HEK293 (cell line): ENCODE measurements at regions not wholly inside any gene's neighbourhood (a gene's known extent, or its start where the extent isn't known, plus 50 kb on each side); places are given as distances from the start of the nearest gene placed in this dataset.

Experiments used
- CTCF ChIA-PET: fragments of 350-600 bp; formaldehyde crosslinking; extraction: SDS; loops from one replicate; lab custom pipeline; 2021; ENCODE audit warnings: antibody characterized with exemption; lab: Yijun Ruan, JAX
- POLR2A ChIA-PET: fragments of 300-600 bp; formaldehyde crosslinking; extraction: SDS; loops from one replicate; lab custom pipeline; 2020; ENCODE audit warnings: antibody characterized with exemption, inconsistent platforms; lab: Yijun Ruan, JAX
- H3K27ac ChIP-seq: fragments of 200-500 bp; sonication (Bioruptor generic); 2 replicates; pipeline ENCODE4 v1.5.1; 2014; ENCODE audit warnings: low read depth, low read length, control low read depth, inconsistent platforms; ENCODE audit errors: extremely low read depth
- H3K36me3 ChIP-seq, 2 experiments: fragments of 200-500 bp in 1 of 2; sonication (Bioruptor generic) in 1 of 2; 1 replicate in 1 of 2; 2 replicates in 1 of 2; pipeline ENCODE4 v1.5.1; 2014 to 2017; ENCODE audit warnings: inconsistent platforms in 2 of 2, low read length in 2 of 2; ENCODE audit not compliant: control insufficient read depth in 2 of 2, insufficient read depth in 1 of 2
- H3K4me1 ChIP-seq: fragments of 200-500 bp; sonication (Bioruptor generic); 2 replicates; pipeline ENCODE4 v1.5.1; 2014; ENCODE audit warnings: mild to moderate bottlenecking, low read length, inconsistent platforms; ENCODE audit not compliant: control insufficient read depth, insufficient read depth
- H3K4me3 ChIP-seq: 2 replicates; pipeline ENCODE4 v1.5.1; 2011; ENCODE audit warnings: low read depth, mild to moderate bottlenecking, control low read depth, low read length, moderate library complexity
- H3K9me3 ChIP-seq: fragments of 200-500 bp; sonication (Bioruptor generic); 2 replicates; pipeline ENCODE4 v1.5.1; 2014; ENCODE audit warnings: low read depth, low read length, inconsistent platforms; ENCODE audit not compliant: control insufficient read depth, insufficient read depth
- HIC1 ChIP-seq: fragments of 450-650 bp; formaldehyde crosslinking; IDR thresholded peaks from 2 replicates; pipeline ENCODE4 v1.5.1; 2016; ENCODE audit warnings: missing biosample characterization, missing genetic modification characterization
- KLF8 ChIP-seq: fragments of 450-650 bp; formaldehyde crosslinking; IDR thresholded peaks from 2 replicates; pipeline ENCODE4 v1.5.1; 2016; ENCODE audit warnings: missing biosample characterization, missing genetic modification characterization
- KLF9 ChIP-seq: fragments of 450-650 bp; formaldehyde crosslinking; IDR thresholded peaks from 2 replicates; pipeline ENCODE4 v1.5.1; 2016; ENCODE audit warnings: missing biosample characterization, missing genetic modification characterization, low read depth
- MYNN ChIP-seq: fragments of 450-650 bp; formaldehyde crosslinking; IDR thresholded peaks from 2 replicates; pipeline ENCODE4 v1.5.1; 2016; ENCODE audit warnings: missing biosample characterization, missing genetic modification characterization, borderline replicate concordance
- PRDM1 ChIP-seq: fragments of 450-650 bp; formaldehyde crosslinking; IDR thresholded peaks from 2 replicates; pipeline ENCODE4; 2016; ENCODE audit warnings: missing biosample characterization, missing genetic modification characterization
- SP3 ChIP-seq: fragments of 450-650 bp; formaldehyde crosslinking; IDR thresholded peaks from 2 replicates; pipeline ENCODE4 v1.5.1; 2016; ENCODE audit warnings: missing biosample characterization, missing genetic modification characterization
- YY1 ChIP-seq: fragments of 450-650 bp; formaldehyde crosslinking; IDR thresholded peaks from 2 replicates; pipeline ENCODE4 v1.5.1; 2018; ENCODE audit warnings: missing biosample characterization, missing genetic modification characterization
- YY2 ChIP-seq: fragments of 450-650 bp; formaldehyde crosslinking; IDR thresholded peaks from 2 replicates; pipeline ENCODE4 v1.5.1; 2016; ENCODE audit warnings: missing biosample characterization, missing genetic modification characterization
- ZBTB21 ChIP-seq: fragments of 450-650 bp; formaldehyde crosslinking; IDR thresholded peaks from 2 replicates; pipeline ENCODE4 v1.5.1; 2017; ENCODE audit warnings: missing biosample characterization, missing genetic modification characterization
- ZBTB8A ChIP-seq: fragments of 450-650 bp; formaldehyde crosslinking; IDR thresholded peaks from 2 replicates; pipeline ENCODE4 v1.5.1; 2016; ENCODE audit warnings: missing biosample characterization, missing genetic modification characterization
- ZFP3 ChIP-seq: fragments of 450-650 bp; formaldehyde crosslinking; IDR thresholded peaks from 2 replicates; pipeline ENCODE4 v1.5.1; 2016; ENCODE audit warnings: low read depth, missing biosample characterization, missing genetic modification characterization
- ZNF146 ChIP-seq: fragments of 450-650 bp; formaldehyde crosslinking; IDR thresholded peaks from 2 replicates; pipeline ENCODE4 v1.5.1; 2016; ENCODE audit warnings: missing biosample characterization, missing genetic modification characterization
- ZNF157 ChIP-seq: fragments of 450-650 bp; formaldehyde crosslinking; IDR thresholded peaks from 2 replicates; pipeline ENCODE4 v1.5.1; 2016; ENCODE audit warnings: missing biosample characterization, missing genetic modification characterization
- ZNF174 ChIP-seq: fragments of 450-650 bp; formaldehyde crosslinking; IDR thresholded peaks from 2 replicates; pipeline ENCODE4 v1.5.0; 2017; ENCODE audit warnings: missing biosample characterization, mild to moderate bottlenecking, missing genetic modification characterization
- ZNF214 ChIP-seq: fragments of 450-650 bp; formaldehyde crosslinking; IDR thresholded peaks from 2 replicates; pipeline ENCODE4 v1.5.1; 2017; ENCODE audit warnings: missing biosample characterization, mild to moderate bottlenecking, missing genetic modification characterization, borderline replicate concordance
- ZNF280D ChIP-seq: fragments of 450-650 bp; formaldehyde crosslinking; IDR thresholded peaks from 2 replicates; pipeline ENCODE4 v1.5.1; 2016; ENCODE audit warnings: missing biosample characterization, missing genetic modification characterization
- ZNF292 ChIP-seq: fragments of 450-650 bp; formaldehyde crosslinking; IDR thresholded peaks from 2 replicates; pipeline ENCODE4 v1.5.1; 2016; ENCODE audit warnings: low read depth, missing biosample characterization, missing genetic modification characterization, borderline replicate concordance
- ZNF354C ChIP-seq: fragments of 450-650 bp; formaldehyde crosslinking; IDR thresholded peaks from 2 replicates; pipeline ENCODE4 v1.5.1; 2016; ENCODE audit warnings: missing biosample characterization, missing genetic modification characterization, low read depth, borderline replicate concordance
- ZNF362 ChIP-seq: fragments of 450-650 bp; formaldehyde crosslinking; IDR thresholded peaks from 2 replicates; pipeline ENCODE4 v1.5.1; 2016; ENCODE audit warnings: missing biosample characterization, missing genetic modification characterization
- ZNF37A ChIP-seq: fragments of 450-650 bp; IDR thresholded peaks from 2 replicates; pipeline ENCODE4 v1.5.1; 2018; ENCODE audit warnings: missing biosample characterization, missing genetic modification characterization
- ZNF433 ChIP-seq: fragments of 450-650 bp; formaldehyde crosslinking; IDR thresholded peaks from 2 replicates; pipeline ENCODE4 v1.5.1; 2016; ENCODE audit warnings: missing biosample characterization, missing genetic modification characterization, low read depth
- ZNF610 ChIP-seq: fragments of 450-650 bp; formaldehyde crosslinking; IDR thresholded peaks from 2 replicates; pipeline ENCODE4 v1.5.1; 2016; ENCODE audit warnings: missing biosample characterization, missing genetic modification characterization, borderline replicate concordance
- ZNF623 ChIP-seq: fragments of 450-650 bp; formaldehyde crosslinking; IDR thresholded peaks from 2 replicates; pipeline ENCODE4 v1.5.1; 2016; ENCODE audit warnings: missing biosample characterization, missing genetic modification characterization
- ZNF624 ChIP-seq: fragments of 450-650 bp; formaldehyde crosslinking; IDR thresholded peaks from 2 replicates; pipeline ENCODE4 v1.5.1; 2017; ENCODE audit warnings: missing biosample characterization, missing genetic modification characterization
- ZNF639 ChIP-seq: fragments of 450-650 bp; formaldehyde crosslinking; IDR thresholded peaks from 2 replicates; pipeline ENCODE4 v1.5.1; 2016; ENCODE audit warnings: missing biosample characterization, missing genetic modification characterization
- ZNF830 ChIP-seq: fragments of 450-650 bp; IDR thresholded peaks from 2 replicates; pipeline ENCODE4 v1.5.0; 2018; ENCODE audit warnings: missing biosample characterization, missing genetic modification characterization, low read depth, mild to moderate bottlenecking, moderate library complexity
- ZNF837 ChIP-seq: fragments of 450-650 bp; formaldehyde crosslinking; IDR thresholded peaks from 2 replicates; pipeline ENCODE4 v1.5.1; 2016; ENCODE audit warnings: missing biosample characterization, missing genetic modification characterization
- ZSCAN16 ChIP-seq: fragments of 450-650 bp; formaldehyde crosslinking; IDR thresholded peaks from 2 replicates; pipeline ENCODE4 v1.5.1; 2016; ENCODE audit warnings: missing biosample characterization, missing genetic modification characterization
- ZSCAN23 ChIP-seq: fragments of 450-650 bp; formaldehyde crosslinking; IDR thresholded peaks from 2 replicates; pipeline ENCODE4 v1.5.1; 2016; ENCODE audit warnings: missing biosample characterization, missing genetic modification characterization

- TF ChIP-seq HIC1 (tag by site-specific recombination) = no peak
- TF ChIP-seq ZSCAN23 (tag by site-specific recombination) = no peak
- TF ChIP-seq KLF9 (tag by site-specific recombination) = no peak
- TF ChIP-seq ZNF37A (tag by site-specific recombination) = no peak
- TF ChIP-seq ZNF639 (tag by site-specific recombination) = no peak
- TF ChIP-seq SP3 (tag by site-specific recombination) = no peak
- no peak for TF ChIP-seq ZNF433
- no peak for TF ChIP-seq ZSCAN16 (tag by site-specific recombination)
- TF ChIP-seq ZNF292 = no peak
These were observed 77.6 kb upstream of the SEMA6A start (continued) for GRCh38 chr5:116652196-116652729.

GRCh38 chr5:116651653-116652052, 77.0 kb upstream of the SEMA6A start:
- Histone ChIP-seq H3K9me3 (no peaks in the 10 kb centered on the region), H3K4me3 (no peak overlapping the region), H3K27ac (no peak overlapping the region), H3K36me3 (no peaks in the 10 kb centered on the region), H3K4me1 (no peaks in the 10 kb centered on the region; the same call in 1 of the 2 replicates)
- POLR2A ChIA-PET = interaction anchor here (0.6 to 0.7 kb wide), 2 partner anchors 20 to 77 kb away, joined by 3 read pairs; no protein-coding TSS in a partner anchor
- CTCF ChIA-PET = interaction anchor here (0.6 kb wide), 1 partner anchor 178 kb away, joined by 5 read pairs; no protein-coding TSS in a partner anchor
- TF ChIP-seq ZNF157 (tag by site-specific recombination) (no peak), ZNF362 (tag by site-specific recombination) (no peak), ZBTB8A (tag by site-specific recombination) (no peak), ZNF837 (tag by site-specific recombination) (no peak), MYNN (tag by site-specific recombination) (no peak), ZNF830 (tag by site-specific recombination) (no peak), ZNF610 (tag by site-specific recombination) (no peak), YY2 (tag by site-specific recombination) (no peak), KLF8 (tag by site-specific recombination) (no peak), YY1 (tag by site-specific recombination) (no peak), PRDM1 (no peak), ZNF280D (no peak), ZBTB21 (tag by site-specific recombination) (no peak), ZNF174 (tag by site-specific recombination) (no peak), ZNF146 (tag by site-specific recombination) (no peak), ZNF624 (tag by site-specific recombination) (no peak), ZNF623 (tag by site-specific recombination) (no peak), ZFP3 (tag by site-specific recombination) (no peak), ZNF354C (tag by site-specific recombination) (no peak), ZNF214 (no peak)
